GM12874 (cell line): ENCODE measurements at regions not wholly inside any gene's neighbourhood (a gene's known extent, or its start where the extent isn't known, plus 50 kb on each side); places are given as distances from the start of the nearest gene placed in this dataset.

Source experiments
- TF ChIP-seq, protein P1 (sequence below): IDR thresholded peaks from 2 replicates; pipeline ENCODE4 v1.5.1; 2011; ENCODE audit warnings: low read depth, mild to moderate bottlenecking, control low read depth, low read length, moderate library complexity; ENCODE audit not compliant: insufficient read depth

DNA sequence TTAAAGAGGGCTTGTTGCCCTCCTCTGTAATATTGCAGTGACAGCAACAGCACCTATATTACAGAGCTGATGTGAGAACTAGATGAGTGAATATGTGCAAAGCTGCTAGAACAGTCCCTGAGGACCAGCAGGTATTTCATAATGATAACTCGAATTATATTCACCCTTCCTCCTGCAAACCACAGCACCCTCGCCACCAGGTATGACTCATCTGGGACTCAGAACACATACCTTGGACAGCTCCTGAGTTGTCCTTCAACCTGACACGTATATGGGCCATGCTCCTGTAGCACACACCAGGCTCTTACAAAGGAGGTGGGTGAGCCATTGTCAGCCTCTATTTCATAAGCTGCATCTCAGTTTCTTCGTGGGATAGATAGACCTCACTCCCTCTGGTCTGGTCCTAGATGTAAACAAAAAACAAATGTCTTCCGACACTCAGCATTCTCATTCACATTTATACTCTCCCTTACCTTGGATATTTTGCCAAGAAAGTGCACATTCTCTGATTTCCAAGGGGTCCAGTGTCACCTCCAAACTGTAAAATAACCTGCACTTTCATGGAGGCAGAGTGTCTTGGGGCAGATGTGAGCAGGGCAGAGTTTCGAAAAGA lies 124.5 kb downstream of the TLE3 start:
- TF ChIP-seq, protein P1, sequence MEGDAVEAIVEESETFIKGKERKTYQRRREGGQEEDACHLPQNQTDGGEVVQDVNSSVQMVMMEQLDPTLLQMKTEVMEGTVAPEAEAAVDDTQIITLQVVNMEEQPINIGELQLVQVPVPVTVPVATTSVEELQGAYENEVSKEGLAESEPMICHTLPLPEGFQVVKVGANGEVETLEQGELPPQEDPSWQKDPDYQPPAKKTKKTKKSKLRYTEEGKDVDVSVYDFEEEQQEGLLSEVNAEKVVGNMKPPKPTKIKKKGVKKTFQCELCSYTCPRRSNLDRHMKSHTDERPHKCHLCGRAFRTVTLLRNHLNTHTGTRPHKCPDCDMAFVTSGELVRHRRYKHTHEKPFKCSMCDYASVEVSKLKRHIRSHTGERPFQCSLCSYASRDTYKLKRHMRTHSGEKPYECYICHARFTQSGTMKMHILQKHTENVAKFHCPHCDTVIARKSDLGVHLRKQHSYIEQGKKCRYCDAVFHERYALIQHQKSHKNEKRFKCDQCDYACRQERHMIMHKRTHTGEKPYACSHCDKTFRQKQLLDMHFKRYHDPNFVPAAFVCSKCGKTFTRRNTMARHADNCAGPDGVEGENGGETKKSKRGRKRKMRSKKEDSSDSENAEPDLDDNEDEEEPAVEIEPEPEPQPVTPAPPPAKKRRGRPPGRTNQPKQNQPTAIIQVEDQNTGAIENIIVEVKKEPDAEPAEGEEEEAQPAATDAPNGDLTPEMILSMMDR: no peak

- TF ChIP-seq, protein P1: no peak
These were observed 123.8 kb downstream of the TLE3 start for GRCh38 chr15:69973880-69974279.

GRCh38 chr15:69974321-69974720 lies 123.4 kb downstream of the TLE3 start:
- TF ChIP-seq, protein P1: no peak

GRCh38 chr15:69976366-69976994 lies 121.2 kb downstream of the TLE3 start:
- TF ChIP-seq, protein P1: no peak

DNA sequence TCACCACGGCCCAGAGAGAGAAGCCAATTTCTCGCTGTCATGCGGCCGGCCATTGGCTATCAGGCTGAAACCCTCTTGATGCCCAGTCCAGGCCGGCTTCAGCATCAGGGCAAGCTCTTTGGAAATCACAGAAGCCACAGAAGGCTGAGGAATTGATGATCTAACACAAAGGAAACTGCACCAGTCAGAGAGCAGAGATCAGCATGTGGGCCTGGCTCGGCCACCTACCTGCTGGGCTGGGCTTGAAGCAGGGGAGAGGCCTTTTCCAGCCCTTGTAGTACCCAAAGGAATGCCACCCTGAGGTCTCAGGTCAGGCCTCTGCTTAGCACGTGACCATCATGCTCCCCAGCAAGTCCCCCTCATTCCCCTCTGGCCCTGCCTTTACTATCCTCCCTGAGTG lies 119.1 kb downstream of the TLE3 start:
- TF ChIP-seq, protein P1: no peak

DNA sequence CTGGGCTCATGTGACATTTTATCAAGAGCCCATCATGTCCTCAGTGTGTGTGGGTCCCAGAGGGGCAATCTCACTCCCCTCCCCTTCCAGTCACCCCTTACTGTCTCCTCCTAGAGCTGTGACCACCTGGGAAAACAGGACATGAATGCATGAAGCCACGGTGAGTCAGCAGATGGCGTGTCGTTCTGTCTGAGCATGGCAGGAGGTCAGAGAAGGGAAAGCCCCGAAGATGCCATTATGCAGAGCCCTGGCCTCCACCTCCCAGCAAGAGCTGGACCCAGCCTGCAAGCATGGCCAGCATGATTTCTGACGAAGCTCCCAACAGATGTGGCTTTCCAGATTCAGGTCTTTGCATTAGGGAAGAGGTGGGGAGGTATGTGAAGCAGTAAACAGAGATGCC lies 118.5 kb downstream of the TLE3 start:
- TF ChIP-seq, protein P1: peak; percentile 61

- TF ChIP-seq, protein P1: no peak
These were observed 117.9 kb downstream of the TLE3 start for GRCh38 chr15:69979783-69980182.
